GM20000 (cell line): ENCODE measurements at regions not wholly inside any gene's neighbourhood (a gene's known extent, or its start where the extent isn't known, plus 50 kb on each side); places are given as distances from the start of the nearest gene placed in this dataset.

ENCODE experiments used
- DNase-seq: peaks from one replicate; pipeline ENCODE4 v3.0.0; 2012; ENCODE audit warnings: low spot score
- CTCF ChIP-seq: IDR thresholded peaks from 2 replicates; pipeline ENCODE4 v1.5.1; 2012; ENCODE audit warnings: mild to moderate bottlenecking, control low read depth; ENCODE audit errors: extremely low read depth, missing control alignments

- no peak for TF ChIP-seq CTCF
- DNase-seq, result no peak
These were observed 112.7 kb downstream of the KLF12 start for GRCh38 chr13:74021505-74021904.

GRCh38 chr13:74018062-74018431 is 116.2 kb downstream of the KLF12 start:
- no peak for DNase-seq
- no peak for TF ChIP-seq CTCF

GRCh38 chr13:74017301-74018061 is 116.7 kb downstream of the KLF12 start:
- DNase-seq, result no peak
- no peak for TF ChIP-seq CTCF

- TF ChIP-seq CTCF, result no peak
- no peak for DNase-seq
These were observed 119.1 kb downstream of the KLF12 start for GRCh38 chr13:74015137-74015536.

GRCh38 chr13:74009100-74009668 is 125.0 kb downstream of the KLF12 start:
- no peak for DNase-seq
- TF ChIP-seq CTCF, result no peak

- TF ChIP-seq CTCF, result no peak
- no peak for DNase-seq
These were observed 127.5 kb downstream of the KLF12 start for GRCh38 chr13:74006666-74007065.

- no peak for DNase-seq
- no peak for TF ChIP-seq CTCF
These were observed 128.7 kb downstream of the KLF12 start for GRCh38 chr13:74005320-74006157.
